ENCODE measurements at regions not wholly inside any gene's neighbourhood (a gene's known extent, or its start where the extent isn't known, plus 50 kb on each side); places are given as distances from the start of the nearest gene placed in this dataset.
"Not testable (repeated sequence)": the region's sequence is repeated elsewhere in the genome, so short reads cannot be mapped to it uniquely, and the experiment has no call there.

DNA sequence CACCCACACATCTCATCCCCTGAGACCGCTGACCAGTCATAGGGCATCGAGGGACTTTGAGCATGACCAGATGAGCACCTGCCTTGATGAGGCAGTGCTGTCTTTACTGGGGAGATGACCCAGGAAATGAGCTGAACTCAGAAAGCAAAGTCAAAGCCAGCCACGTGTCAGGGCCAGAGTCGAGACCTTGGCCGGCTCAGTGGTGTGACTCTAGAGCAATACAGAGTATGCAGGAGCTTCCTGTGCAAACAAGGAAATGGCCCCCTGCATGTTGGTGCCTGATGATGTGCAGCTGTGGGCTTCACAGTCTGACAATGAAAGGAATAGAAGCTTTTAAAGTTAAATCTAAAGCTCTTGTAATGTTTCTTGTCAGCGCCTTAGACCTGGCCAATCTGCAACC, 332.9 kb downstream of the PCNX1 start:
- DNase-seq (ENCODE audit: low read depth): no peak

DNA sequence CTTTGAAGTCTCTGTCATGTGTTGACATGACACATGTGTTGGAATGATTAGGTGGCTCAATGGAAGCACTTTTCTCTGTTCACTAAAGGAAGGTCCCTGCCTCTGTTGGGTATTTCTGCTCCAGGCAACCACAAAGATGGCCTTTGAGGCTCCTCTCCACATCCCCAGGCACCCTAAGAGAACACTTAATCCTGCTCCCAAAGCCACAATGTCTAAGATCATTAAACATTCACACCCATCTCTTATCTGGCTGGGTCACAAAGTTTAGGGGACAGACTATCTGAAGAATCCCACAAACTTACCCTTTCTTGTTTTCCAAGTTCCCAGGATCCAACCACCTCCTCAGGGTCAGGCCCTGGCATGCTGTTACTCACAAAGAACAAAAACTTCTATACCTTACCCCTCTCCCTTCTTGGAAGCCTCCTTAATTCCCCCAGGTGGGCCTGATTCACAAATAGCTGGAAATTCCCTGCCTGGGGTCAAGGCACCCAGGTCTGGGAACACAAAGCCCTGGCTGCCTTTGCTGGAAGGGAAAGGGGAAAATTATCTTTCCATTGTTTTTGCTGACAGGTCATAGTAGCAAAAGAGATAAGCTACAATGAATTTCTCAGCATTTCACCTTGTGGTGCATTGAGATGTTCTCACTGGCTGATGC, 333.7 kb downstream of the PCNX1 start:
- DNase-seq (ENCODE audit: low read depth): no peak

- no peak for DNase-seq (ENCODE audit: low read depth)
Measured at GRCh38 chr14:71242237-71242748, 335.0 kb downstream of the PCNX1 start.

DNA sequence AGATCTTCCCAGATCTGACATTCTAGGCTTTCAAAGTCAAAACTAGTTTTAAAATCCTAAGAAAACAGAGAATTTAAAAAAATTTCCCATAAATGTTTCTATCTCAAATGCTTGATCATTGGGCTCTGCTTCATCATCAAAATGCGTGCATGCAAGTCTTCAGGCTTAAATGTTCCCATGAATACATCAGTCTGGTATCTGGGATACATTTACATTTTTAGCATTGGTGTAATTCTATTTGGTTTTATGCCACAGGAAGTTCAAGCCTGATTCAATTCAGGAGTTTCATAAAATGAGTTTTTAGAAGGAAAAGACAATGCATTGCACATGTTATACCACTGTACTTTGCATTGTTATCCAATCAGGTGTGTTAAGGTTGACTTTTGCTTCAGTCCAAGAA, 336.4 kb downstream of the PCNX1 start:
- DNase-seq (ENCODE audit: low read depth): no peak

- no peak for DNase-seq (ENCODE audit: low read depth)
Measured at GRCh38 chr14:71244341-71244740, 337.1 kb downstream of the PCNX1 start.

- DNase-seq (ENCODE audit: low read depth): no peak
Measured at GRCh38 chr14:71245659-71246361, 338.6 kb downstream of the PCNX1 start.

- no peak for DNase-seq (ENCODE audit: low read depth)
Measured at GRCh38 chr14:71246539-71246938, 339.3 kb downstream of the PCNX1 start.

GRCh38 chr14:71247106-71247505, 339.8 kb downstream of the PCNX1 start:
- DNase-seq (ENCODE audit: low read depth): no peak

GRCh38 chr14:71248194-71248593, 340.9 kb downstream of the PCNX1 start:
- DNase-seq (ENCODE audit: low read depth): no peak

DNA sequence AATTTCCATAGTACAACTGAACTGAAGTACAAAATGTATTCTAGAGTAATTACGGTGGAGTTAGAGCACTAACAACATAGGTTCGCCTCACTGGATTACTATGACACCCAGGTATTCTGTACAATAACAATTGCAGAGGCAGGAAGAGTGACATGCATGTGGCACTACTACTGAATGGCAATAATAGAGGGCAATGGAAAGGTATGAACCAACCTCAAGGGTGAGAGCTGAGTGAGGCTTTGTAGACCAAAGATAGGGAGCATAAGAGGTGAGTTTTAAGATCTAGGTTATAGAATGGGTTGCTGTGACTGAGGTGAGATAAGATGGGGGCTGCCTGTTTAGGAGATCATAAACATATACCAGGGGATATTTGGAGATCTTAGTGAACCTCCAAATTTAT, 343.1 kb downstream of the PCNX1 start:
- DNase-seq (ENCODE audit: low read depth): no peak

- no peak for DNase-seq (ENCODE audit: low read depth)
Measured at GRCh38 chr14:71250791-71251190, 343.5 kb downstream of the PCNX1 start.

- not testable (repeated sequence) for DNase-seq (ENCODE audit: low read depth)
Measured at GRCh38 chr14:71254091-71254719, 346.9 kb downstream of the PCNX1 start.

DNA sequence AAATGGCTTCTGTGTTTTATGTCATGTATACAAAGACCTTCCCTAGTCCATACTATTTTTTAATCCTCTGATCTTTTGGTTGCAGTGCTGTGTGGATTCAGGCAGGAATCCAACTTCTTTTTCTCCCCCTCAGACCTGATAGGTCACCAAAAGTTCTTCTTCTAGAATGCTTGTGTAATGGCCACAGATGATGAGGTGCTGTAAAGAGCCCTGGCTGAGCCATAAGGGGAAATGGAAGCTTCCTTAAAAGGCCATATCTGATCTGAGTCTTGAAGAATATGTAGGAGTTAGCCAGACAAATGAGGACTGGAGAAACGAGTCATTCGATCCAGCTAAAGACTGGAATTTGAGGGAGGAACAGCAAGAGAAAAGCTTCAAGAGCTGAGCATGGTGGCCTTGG, 353.9 kb downstream of the PCNX1 start:
- no peak for DNase-seq (ENCODE audit: low read depth)

DNA sequence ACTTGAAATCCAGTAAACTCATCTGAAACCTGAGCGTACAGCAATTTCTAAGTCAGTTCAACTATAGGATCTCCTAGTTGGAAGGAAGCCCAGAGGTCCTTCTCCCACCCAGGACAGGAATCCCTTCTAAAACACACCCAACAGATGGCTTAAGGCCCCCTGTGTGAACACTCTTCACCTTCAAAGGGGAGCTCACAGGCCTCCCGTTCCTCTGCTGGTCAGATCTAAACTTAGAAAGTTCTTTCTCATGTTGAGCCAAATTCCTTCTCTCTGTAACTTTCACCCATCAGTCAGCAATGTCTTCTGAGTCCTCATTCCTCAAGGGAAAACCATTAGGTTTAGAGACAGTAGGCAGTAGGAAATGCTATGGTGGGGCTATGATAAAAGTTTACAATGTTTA, 355.2 kb downstream of the PCNX1 start:
- DNase-seq (ENCODE audit: low read depth): no peak

GRCh38 chr14:71264260-71264659, 357.0 kb downstream of the PCNX1 start:
- no peak for DNase-seq (ENCODE audit: low read depth)

DNA sequence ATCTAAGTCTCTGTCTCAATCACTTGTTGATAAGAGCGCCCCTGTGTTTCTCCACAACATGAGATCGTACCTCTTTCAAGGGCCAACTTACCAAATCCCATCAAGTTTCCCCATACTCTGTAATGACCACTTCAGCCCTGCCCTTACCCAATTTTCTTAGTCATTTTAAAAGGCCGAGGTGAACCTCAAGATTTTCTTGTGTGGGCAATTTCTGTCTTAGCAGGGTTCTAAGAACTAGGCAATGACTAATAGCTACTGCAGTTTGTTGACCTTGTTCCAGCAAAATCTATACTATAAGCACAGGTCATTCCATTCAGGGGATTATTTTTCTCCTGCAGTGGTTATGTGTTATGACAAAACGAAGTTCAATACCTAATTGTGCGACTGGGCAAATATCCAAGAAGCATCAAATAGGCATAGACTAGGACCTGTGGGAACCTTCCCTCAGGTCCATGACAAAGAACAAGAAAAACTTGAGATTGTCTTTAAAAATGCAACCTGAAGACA, 359.8 kb downstream of the PCNX1 start:
- DNase-seq (ENCODE audit: low read depth): no peak

DNA sequence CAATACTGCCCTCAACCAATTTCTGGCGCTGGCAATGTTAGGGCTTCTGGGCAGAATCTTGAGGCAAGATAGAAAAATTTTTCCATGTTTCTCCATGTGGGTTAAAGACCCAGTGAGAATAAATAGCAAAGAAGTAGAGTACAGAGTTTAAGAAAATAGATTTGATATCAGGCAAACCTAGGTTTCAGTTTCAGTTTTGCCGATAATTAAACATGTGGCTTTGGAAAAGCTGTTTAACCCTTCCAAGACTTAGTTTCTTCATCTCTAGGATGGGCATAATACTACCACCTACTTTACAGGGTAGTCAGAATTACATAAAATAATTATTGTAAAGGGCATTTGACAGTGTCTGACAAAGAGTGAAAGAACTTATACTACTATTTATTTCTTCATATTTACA, 360.4 kb downstream of the PCNX1 start:
- no peak for DNase-seq (ENCODE audit: low read depth)

DNA sequence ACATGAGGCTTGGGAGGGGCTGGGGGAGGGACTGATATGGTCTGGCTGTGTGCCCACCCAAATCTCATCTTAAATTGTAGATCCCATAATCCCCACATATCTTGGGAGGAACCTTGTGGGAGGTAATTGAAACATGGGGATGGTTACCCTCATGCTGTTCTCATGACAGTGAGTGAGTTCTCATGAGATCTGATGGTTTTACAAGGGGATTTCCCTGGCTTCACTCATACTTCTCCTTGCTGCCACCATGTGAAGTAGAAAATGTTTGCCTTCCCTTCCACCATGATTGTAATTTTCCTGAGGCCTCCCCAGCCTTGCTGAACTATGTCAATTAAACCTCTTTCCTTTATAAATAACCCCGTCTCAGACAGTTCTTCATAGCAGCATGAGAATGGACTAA, 362.9 kb downstream of the PCNX1 start:
- no peak for DNase-seq (ENCODE audit: low read depth)

DNA sequence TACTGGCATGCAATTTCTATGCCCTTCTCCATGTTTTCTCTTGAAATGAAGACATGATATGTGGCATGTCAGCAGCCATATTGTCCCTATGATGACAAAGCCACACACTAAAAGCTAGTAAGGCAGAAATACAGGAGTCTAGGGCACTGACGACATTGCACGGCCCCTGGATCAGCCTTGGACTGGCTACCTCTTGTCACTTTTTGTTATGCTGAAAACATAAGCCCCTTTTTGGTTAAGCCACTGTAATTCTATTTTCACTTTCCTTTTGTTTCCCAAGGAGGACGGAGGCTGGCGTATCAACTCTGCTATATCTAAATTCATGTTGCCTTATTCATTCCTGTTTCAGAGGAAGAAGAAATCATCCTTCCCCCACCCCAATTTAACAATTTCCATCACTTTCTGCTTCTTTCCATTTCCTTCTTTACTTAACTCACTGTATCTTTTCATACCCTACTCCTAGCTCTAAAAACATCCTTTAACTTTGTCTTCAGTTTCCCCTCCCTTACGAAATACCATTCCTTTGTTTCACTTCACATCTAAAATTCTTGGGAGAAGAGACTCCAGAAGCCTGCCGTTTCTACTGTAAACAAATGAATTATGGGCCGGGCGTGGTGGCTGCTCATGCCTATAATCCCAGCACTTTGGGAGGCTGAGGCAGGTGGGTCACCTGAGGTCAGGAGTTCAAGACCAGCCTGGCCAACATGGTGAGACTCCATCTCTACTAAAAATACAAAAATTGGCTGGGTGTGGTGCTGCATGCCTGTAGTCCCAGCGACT, 364.1 kb downstream of the PCNX1 start:
- no peak for DNase-seq (ENCODE audit: low read depth)

- DNase-seq (ENCODE audit: low read depth): no peak
Measured at GRCh38 chr14:71273366-71273765, 366.1 kb downstream of the PCNX1 start.

DNA sequence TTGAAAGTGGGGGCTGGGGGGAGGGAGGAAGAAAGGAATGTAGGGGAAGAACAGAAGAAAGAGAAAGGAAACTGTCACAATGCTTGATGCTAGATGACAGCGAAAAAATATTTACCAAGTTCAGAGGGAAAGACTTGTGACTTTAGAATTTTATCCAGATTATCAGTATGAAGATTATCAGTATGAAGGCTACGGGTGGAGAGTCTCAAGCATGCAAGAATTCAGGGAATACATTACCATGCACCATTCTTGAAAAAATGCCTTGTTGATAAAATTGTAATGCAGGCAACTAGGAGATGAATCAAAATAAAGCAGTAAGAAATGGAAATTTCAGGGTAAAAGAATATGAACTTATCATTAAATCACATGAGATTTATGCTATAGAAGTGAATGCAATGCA, 376.8 kb downstream of the PCNX1 start:
- no peak for DNase-seq (ENCODE audit: low read depth)

DNA sequence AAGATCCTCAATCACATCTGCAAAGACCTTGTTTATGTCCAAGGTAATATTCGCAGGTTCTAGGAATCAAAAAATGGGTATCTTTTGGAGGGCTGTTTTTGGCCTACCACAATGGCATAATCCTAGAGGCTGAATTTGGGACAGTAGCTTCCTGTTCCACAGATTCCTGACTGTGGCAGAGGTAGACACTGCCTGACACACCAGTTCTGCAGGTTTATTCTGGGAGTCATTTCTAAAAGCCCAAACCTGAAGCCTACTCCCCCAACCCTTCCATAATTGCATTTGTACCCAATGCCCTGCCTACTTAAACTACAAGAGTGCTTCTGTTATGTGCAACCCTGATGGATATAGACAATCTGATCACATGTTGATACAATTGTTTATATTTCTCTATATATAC, 378.9 kb downstream of the PCNX1 start:
- DNase-seq (ENCODE audit: low read depth): no peak

Measured in stimulated activated CD8-positive, alpha-beta memory T cell treated with anti-CD3 and anti-CD28 coated beads, Interleukin-12 subunit alpha, Interleukin-12 subunit beta, amount 100 ng/mL, for 4 hours (primary cell).